Mesodermal cell (in vitro differentiated cells): ENCODE measurements at regions not wholly inside any gene's neighbourhood (a gene's known extent, or its start where the extent isn't known, plus 50 kb on each side); places are given as distances from the start of the nearest gene placed in this dataset.

Experiments used
- H3K27ac ChIP-seq: 2 replicates; pipeline ENCODE4 v1.7.0; 2013; ENCODE audit warnings: mild to moderate bottlenecking, low read depth, low read length, moderate library complexity; ENCODE audit not compliant: severe bottlenecking
- H3K36me3 ChIP-seq: 2 replicates; pipeline ENCODE4 v1.7.1; 2013; ENCODE audit warnings: mild to moderate bottlenecking, low read length, moderate library complexity; ENCODE audit not compliant: control insufficient read depth, insufficient read depth
- H3K4me1 ChIP-seq: one replicate; pipeline ENCODE4 v1.7.1; 2013; ENCODE audit warnings: mild to moderate bottlenecking, low read length; ENCODE audit not compliant: insufficient read depth, control insufficient read depth, poor library complexity, severe bottlenecking
- H3K4me3 ChIP-seq: 2 replicates; pipeline ENCODE4 v1.7.0; 2013; ENCODE audit warnings: low read length, control low read depth, mild to moderate bottlenecking; ENCODE audit not compliant: insufficient read depth, poor library complexity, severe bottlenecking; ENCODE audit errors: extremely low read depth
- H3K9me3 ChIP-seq: 2 replicates; pipeline ENCODE4 v1.7.1; 2013; ENCODE audit warnings: mild to moderate bottlenecking, low read length, moderate library complexity; ENCODE audit not compliant: control insufficient read depth
- WGBS, 2 experiments: methylation state at CpG; one replicate each; pipeline ENCODE4 v1.1.5; 2013; ENCODE audit warnings: missing lambda C conversion rate in 2 of 2; ENCODE audit not compliant: insufficient coverage in 2 of 2; 5-methylcytosine and 5-hydroxymethylcytosine counted together

DNA sequence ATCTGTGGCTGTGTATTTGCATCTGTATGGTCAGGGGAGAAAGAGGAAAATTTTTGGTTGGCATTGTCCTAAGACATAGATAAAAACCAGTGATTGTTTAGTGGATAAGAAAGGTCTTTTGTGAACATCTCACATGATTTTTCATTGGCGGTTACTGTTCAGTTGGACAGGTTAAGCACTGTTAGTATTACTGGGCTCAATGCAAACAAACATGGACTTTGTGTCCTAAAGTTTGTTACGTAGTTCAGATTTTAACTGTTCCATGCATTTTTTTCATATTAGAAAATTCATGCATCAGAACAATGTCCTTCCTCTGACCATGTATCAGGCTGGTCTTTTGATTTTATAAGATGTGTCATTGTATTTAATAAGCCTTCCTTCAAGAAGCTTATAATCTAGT, 368.0 kb downstream of the MEIS1 start:
- no peak overlapping the region for H3K4me3 ChIP-seq
- H3K27ac ChIP-seq: no peak overlapping the region
- H3K36me3 ChIP-seq: no peaks in the 10 kb centered on the region
- WGBS, 2 experiments: 100% methylated on average over 1 of the region's 2 CpGs; no CpG with 5 or more reads in 1 of the 2 experiments
- H3K9me3 ChIP-seq: no peaks in the 10 kb centered on the region
- H3K4me1 ChIP-seq: no peaks in the 10 kb centered on the region

DNA sequence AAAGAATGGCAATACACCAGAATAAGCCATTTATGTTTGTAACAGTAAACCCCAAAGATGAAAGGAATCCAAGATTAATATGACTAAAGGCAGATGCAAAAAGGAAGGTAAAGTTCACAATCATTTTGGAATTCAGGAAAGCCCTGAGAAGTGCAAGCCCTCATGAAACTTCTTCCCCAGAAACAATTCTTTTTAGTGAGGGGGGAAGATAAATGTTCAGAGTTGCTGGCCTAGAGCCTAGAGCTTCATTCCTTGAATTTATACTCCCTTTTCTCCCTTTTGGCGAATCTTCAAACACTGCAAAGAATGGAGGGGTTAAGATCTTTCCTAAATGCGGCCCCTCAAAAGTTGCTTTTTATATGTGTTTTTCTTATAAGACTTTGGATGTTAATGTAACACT, 368.8 kb downstream of the MEIS1 start:
- no peaks in the 10 kb centered on the region for H3K36me3 ChIP-seq
- no peak overlapping the region for H3K27ac ChIP-seq
- WGBS, 2 experiments: no CpG with 5 or more reads among the region's 2 CpGs
- no peak overlapping the region for H3K4me3 ChIP-seq
- H3K4me1 ChIP-seq: no peaks in the 10 kb centered on the region
- no peaks in the 10 kb centered on the region for H3K9me3 ChIP-seq

DNA sequence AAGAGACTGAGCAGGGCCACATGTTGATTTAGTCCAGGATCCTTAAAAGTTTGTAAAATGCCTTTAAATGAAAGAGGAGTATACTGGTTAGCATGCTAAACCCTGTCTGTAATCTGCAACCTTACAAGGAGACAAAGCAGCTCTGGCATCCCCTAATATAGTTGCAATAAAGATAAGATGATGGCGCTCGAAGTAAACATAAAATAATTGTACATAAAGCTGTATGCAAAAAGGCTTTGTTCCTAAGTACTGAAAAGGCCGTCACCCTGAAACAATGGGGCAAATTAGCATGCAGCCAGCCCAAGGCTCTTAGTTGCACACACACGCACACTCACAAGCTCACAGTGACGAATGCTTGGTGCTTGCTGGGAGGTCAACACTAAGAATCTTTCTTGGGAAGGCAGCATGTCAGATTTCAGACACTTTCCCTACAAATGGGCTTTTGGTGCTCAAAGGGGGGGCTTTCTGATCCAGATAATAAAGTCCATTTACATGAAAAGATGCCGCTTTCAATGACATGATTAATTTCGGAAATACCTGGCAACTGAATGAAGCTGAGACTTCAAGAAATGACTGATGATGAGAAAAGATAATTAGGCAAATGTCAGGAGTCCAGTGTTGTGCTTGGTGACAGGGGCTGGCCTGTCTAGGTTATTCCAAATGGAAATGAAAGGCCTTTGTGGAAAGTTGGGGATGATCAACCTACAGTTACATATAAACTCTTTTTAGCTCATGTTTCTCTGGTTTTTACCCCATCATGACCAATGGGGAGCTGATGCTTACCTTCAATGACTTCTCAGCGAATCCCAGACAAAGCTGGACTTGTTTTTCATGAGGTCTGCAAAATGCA, 370.3 kb downstream of the MEIS1 start:
- H3K27ac ChIP-seq: no peak overlapping the region

DNA sequence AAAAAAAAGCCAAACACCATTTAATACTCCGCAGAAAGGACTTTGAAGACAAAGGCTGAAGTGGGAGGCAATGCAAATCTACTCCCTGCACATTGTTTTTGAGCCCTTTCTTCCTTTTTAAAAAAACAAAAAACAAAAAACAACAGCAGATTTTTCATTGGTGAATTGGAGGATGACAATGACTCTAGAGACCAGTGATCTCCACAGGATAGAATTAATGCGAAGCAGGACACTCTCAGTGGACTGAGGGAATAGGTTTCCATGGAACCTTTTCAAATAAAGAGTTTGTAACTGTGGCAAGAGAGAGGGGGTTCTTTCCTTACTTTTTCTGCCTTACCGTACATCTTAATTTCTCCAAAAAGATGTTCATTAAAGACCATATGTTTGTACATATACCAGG, 371.0 kb downstream of the MEIS1 start:
- no CpG with 5 or more reads among the region's 3 CpGs for WGBS, 2 experiments

More for the DNA sequence above, 370.3 kb downstream of the MEIS1 start:
- H3K9me3 ChIP-seq: no peaks in the 10 kb centered on the region
- H3K4me1 ChIP-seq: no peaks in the 10 kb centered on the region
- no peaks in the 10 kb centered on the region for H3K36me3 ChIP-seq
- WGBS, 2 experiments: 61 to 81% methylated on average over 3 to 4 of the region's 8 CpGs
- no peak overlapping the region for H3K4me3 ChIP-seq

DNA sequence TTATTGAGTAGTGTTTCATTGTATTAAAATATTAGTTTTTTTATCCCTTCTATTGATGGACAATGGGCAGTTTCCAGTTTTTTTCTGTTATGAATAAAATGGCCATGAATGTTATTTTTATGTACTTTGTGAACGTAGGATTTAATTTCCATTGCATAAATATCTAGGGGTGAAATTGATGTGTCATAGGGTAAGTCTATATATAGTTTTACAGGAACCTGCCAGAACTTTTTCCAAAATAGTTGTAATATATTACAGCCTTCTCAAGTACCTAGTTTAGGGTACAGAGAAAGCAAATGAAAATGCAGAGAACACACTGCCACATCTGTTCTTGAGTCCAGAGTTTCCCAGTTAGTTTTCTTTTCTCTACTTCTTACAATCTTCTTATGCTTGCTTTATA, 378.6 kb downstream of the MEIS1 start:
- no peaks in the 10 kb centered on the region for H3K9me3 ChIP-seq
- H3K4me1 ChIP-seq: no peaks in the 10 kb centered on the region
- H3K4me3 ChIP-seq: no peak overlapping the region
- no peaks in the 10 kb centered on the region for H3K36me3 ChIP-seq
- H3K27ac ChIP-seq: no peak overlapping the region
- WGBS, 2 experiments: 80% methylated on average over 1 of the region's 1 CpG; no CpG with 5 or more reads in 1 of the 2 experiments

More for the DNA sequence above, 371.0 kb downstream of the MEIS1 start:
- no peak overlapping the region for H3K27ac ChIP-seq
- H3K36me3 ChIP-seq: no peaks in the 10 kb centered on the region
- H3K4me1 ChIP-seq: no peaks in the 10 kb centered on the region
- H3K4me3 ChIP-seq: no peak overlapping the region
- H3K9me3 ChIP-seq: no peaks in the 10 kb centered on the region

DNA sequence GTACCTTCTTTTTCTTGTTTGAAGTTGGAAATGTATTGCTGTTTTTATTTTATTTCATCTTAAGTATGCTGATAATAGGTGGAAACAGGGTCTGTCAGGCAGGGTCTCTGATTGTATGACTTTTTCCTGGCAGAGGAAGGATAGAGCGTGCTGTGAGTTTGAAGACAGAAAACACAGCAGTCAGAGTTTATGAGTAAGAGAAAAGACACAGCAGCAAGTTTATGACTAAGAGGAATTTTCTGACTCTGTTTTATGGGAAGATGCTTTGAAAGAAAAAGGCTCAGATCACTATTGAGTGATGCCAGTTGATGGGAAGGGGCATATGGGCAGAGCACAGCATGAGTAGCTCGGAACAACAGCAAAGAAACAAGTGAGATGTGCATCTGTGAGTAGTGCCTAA, 379.1 kb downstream of the MEIS1 start:
- 58 to 81% methylated on average over 2 of the region's 2 CpGs for WGBS, 2 experiments
- Histone ChIP-seq H3K27ac (no peak overlapping the region), H3K4me3 (no peak overlapping the region)

DNA sequence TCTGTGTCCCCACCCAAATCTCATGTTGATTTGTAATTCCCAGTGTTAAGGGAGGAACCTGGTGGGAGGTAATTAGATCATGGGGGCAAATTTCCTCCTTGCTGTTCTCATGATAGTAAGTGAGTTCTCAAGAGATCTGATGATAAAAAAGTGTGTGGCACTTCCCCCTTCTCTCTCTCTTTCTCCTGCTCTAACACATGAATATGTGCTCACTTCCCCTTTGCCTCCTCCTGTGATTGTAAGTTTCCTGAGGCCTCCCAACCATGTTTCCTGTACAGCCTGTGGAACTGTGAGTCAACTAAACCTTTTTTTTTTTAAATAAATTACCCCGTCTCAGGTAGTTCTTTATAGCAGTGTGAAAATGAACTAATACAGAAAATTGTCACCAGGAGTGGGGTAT, 380.0 kb downstream of the MEIS1 start:
- no peaks in the 10 kb centered on the region for H3K36me3 ChIP-seq
- no peaks in the 10 kb centered on the region for H3K4me1 ChIP-seq
- no peak overlapping the region for H3K4me3 ChIP-seq
- no CpG with 5 or more reads among the region's 1 CpG for WGBS, 2 experiments
- H3K9me3 ChIP-seq: no peaks in the 10 kb centered on the region
- no peak overlapping the region for H3K27ac ChIP-seq

More for the DNA sequence above, 379.1 kb downstream of the MEIS1 start:
- Histone ChIP-seq H3K4me1 (no peaks in the 10 kb centered on the region), H3K36me3 (no peaks in the 10 kb centered on the region), H3K9me3 (no peaks in the 10 kb centered on the region)

DNA sequence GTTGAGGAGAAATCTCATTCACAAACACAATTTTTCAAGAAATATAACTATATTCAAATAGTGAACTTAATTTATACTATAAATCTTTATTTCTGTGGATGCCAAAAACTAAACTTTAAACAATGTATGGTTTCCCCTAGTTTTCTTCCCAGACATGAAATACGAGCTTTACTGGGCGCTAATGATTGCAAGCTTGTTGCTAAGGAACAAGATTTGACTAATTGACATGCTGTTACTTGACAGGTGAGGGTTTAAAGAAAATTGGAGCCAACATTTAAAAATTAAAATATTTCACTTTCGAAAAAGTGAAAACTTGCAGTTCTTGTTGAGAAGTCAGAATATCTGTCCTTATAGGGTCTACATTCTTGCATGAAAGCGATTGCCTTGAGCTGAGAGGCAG, 381.0 kb downstream of the MEIS1 start:
- WGBS, 2 experiments: 80 to 100% methylated on average over 1 to 2 of the region's 4 CpGs
- Histone ChIP-seq H3K4me1 (no peaks in the 10 kb centered on the region), H3K9me3 (no peaks in the 10 kb centered on the region), H3K36me3 (no peaks in the 10 kb centered on the region), H3K27ac (no peak overlapping the region), H3K4me3 (no peak overlapping the region)

DNA sequence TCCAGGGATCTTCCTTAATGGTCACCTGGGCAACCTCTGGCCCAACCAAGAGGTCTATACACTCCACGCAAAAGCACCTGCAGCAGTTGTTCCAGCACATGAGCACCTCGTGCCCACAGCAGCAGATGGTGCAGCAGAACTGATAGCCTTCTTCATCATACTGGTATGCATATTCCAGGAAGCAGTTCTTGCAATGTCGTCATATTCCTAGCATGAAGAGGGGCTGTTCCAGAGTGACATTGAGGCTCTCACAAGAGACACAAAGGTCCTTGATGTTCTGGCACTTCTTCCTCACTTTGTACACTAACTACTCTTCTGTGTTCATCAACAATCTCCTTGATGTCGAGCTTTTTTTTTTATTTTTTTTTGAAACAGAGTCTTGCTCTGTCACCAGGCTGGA, 386.2 kb downstream of the MEIS1 start:
- WGBS, 2 experiments: 87 to 90% methylated on average over 4 of the region's 4 CpGs
- no peaks in the 10 kb centered on the region for H3K9me3 ChIP-seq
- H3K36me3 ChIP-seq: no peaks in the 10 kb centered on the region
- no peak overlapping the region for H3K27ac ChIP-seq
- H3K4me3 ChIP-seq: no peak overlapping the region
- H3K4me1 ChIP-seq: no peaks in the 10 kb centered on the region

DNA sequence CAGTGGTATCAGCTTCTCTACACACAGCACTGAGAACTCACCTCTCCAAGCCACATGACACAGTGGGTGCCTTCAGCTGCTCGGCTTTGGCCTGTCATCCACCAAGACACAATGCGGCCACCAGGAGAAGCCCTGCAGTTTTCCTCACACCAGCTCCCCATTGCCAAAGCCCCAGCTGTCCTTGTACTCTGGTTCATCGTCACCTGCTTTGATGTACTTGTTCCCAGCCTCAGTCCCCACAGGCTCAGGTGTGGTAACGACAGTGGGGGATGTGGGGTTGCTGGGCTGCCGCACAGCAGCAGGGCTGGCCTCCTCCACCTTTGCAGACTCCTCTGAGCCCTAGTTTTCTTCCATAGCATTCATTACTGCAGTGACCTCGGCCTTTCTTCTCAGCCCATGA, 387.3 kb downstream of the MEIS1 start:
- no peaks in the 10 kb centered on the region for H3K36me3 ChIP-seq
- no peaks in the 10 kb centered on the region for H3K9me3 ChIP-seq
- WGBS, 2 experiments: 83 to 91% methylated on average over 4 of the region's 6 CpGs
- H3K4me1 ChIP-seq: no peaks in the 10 kb centered on the region
- H3K4me3 ChIP-seq: no peak overlapping the region
- no peak overlapping the region for H3K27ac ChIP-seq

DNA sequence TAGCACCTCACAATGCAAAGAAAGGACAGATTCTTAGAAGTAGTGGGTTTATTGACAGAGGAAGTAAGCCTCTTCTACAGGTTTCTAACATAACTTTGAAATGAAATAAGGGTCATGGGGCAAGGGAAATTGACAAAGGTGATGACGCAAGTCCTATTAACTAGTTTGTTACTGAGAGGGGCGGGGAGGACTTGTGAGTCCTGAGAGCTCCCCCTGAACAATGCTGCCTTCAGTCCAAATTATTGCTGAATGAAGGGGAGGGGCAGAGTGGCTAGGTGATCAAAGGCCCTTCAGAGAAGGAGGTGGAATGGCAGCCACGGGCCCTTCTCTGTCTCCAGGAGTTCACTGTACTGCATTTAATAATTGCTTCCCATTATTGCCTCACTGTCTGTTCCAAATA, 390.0 kb downstream of the MEIS1 start:
- Histone ChIP-seq H3K4me3 (no peak overlapping the region), H3K9me3 (no peaks in the 10 kb centered on the region), H3K27ac (no peak overlapping the region), H3K36me3 (no peaks in the 10 kb centered on the region), H3K4me1 (peaks cover 4% of the 10 kb centered on the region)
- WGBS, 2 experiments: 93 to 100% methylated on average over 1 to 2 of the region's 3 CpGs
